ENCODE measurements at regions not wholly inside any gene's neighbourhood (a gene's known extent, or its start where the extent isn't known, plus 50 kb on each side); places are given as distances from the start of the nearest gene placed in this dataset.

- TF ChIP-seq CTCF (IDR thresholded peaks at IDR 0.05): no peak
- no peak for TF ChIP-seq POLR2A (IDR thresholded peaks at IDR 0.05)
- no peak for TF ChIP-seq EP300 (IDR thresholded peaks at IDR 0.05)
Observed at GRCh38 chr12:5267603-5268423, 164.1 kb upstream of the NTF3 start.

Measured in ovary (tissue), 3 donors.